HG03108 (cell line): ENCODE measurements at regions not wholly inside any gene's neighbourhood (a gene's known extent, or its start where the extent isn't known, plus 50 kb on each side); places are given as distances from the start of the nearest gene placed in this dataset.
"Not testable (repeated sequence)": the region's sequence is repeated elsewhere in the genome, so short reads cannot be mapped to it uniquely, and the experiment has no call there.

Experiments used
- ATAC-seq: cut with Tn5 transposase; IDR thresholded peaks from one replicate; pipeline ENCODE4 v1.9.1; 2021; ENCODE audit warnings: moderate library complexity; ENCODE audit not compliant: unreplicated experiment

- ATAC-seq, result no peak
Observed at GRCh38 chrX:4181782-4182407, 468.4 kb upstream of the PRKX start.

GRCh38 chrX:4179031-4179430 lies 465.6 kb upstream of the PRKX start:
- no peak for ATAC-seq

- no peak for ATAC-seq
Observed at GRCh38 chrX:4175221-4175620, 461.8 kb upstream of the PRKX start.

GRCh38 chrX:4173743-4174142 lies 460.3 kb upstream of the PRKX start:
- no peak for ATAC-seq

GRCh38 chrX:4151798-4152197 lies 438.3 kb upstream of the PRKX start:
- ATAC-seq, result no peak

GRCh38 chrX:4150259-4150658 lies 436.8 kb upstream of the PRKX start:
- no peak for ATAC-seq

GRCh38 chrX:4129626-4130025 lies 416.2 kb upstream of the PRKX start:
- ATAC-seq, result no peak

- no peak for ATAC-seq
Observed at GRCh38 chrX:4118666-4119530, 405.4 kb upstream of the PRKX start.

GRCh38 chrX:4110964-4111363 lies 397.5 kb upstream of the PRKX start:
- ATAC-seq, result no peak

GRCh38 chrX:4094926-4095325 lies 381.5 kb upstream of the PRKX start:
- no peak for ATAC-seq

- no peak for ATAC-seq
Observed at GRCh38 chrX:4091046-4091760, 377.8 kb upstream of the PRKX start.

- no peak for ATAC-seq
Observed at GRCh38 chrX:4059893-4060292, 346.4 kb upstream of the PRKX start.

GRCh38 chrX:4043951-4044350 lies 330.5 kb upstream of the PRKX start:
- no peak for ATAC-seq

- no peak for ATAC-seq
Observed at GRCh38 chrX:4035874-4036273, 322.4 kb upstream of the PRKX start.

GRCh38 chrX:4028151-4028550 lies 314.7 kb upstream of the PRKX start:
- no peak for ATAC-seq

GRCh38 chrX:4005281-4005680 lies 291.8 kb upstream of the PRKX start:
- ATAC-seq, result no peak

- ATAC-seq, result no peak
Observed at GRCh38 chrX:4004822-4005221, 291.4 kb upstream of the PRKX start.

- ATAC-seq, result no peak
Observed at GRCh38 chrX:3994315-3994714, 280.9 kb upstream of the PRKX start.

- ATAC-seq, result no peak
Observed at GRCh38 chrX:3990569-3990968, 277.1 kb upstream of the PRKX start.

- ATAC-seq, result not testable (repeated sequence)
Observed at GRCh38 chrX:3972104-3972858, 258.8 kb upstream of the PRKX start.

- ATAC-seq, result no peak
Observed at GRCh38 chrX:3968749-3969148, 255.3 kb upstream of the PRKX start.
